ENCODE measurements at regions not wholly inside any gene's neighbourhood (a gene's known extent, or its start where the extent isn't known, plus 50 kb on each side); places are given as distances from the start of the nearest gene placed in this dataset.

DNA sequence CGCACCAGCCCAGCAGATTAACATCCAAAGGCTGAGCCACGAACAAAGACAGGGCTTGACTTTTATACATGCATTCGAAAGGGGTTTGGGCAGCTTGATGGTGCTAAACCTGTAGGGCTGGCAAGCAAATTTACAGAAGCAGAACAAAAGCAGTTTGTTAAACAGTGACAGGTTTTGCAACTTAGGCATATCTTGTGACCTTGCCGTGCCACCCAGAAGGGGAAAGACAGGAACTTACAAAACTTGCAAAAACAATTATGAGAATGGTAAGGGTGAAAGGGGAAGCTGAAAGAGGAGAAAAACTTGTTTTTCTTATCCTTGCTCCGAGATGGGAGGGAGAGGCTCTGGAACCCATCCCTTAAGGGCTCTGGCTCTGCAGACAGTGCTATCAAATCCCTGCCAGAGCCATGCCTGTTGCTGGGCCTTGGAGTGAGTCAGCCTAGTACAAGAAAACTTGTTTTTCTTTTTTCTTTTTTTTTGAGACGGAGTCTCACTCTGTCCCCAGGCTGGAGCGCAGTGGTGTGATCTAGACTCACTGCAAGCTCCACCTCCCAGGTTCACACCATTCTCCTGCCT lies 1325.2 kb upstream of the PRR20A start:
- Histone ChIP-seq H3K4me3 (no peak overlapping the region), H3K9me3 (no peaks in the 10 kb centered on the region), H3K36me3 (no peaks in the 10 kb centered on the region), H3K27ac (no peak overlapping the region), H3K4me1 (no peaks in the 10 kb centered on the region), H3K27me3 (no peaks in the 10 kb centered on the region)
- intact Hi-C loops (cut with DNase I), result no loop called here
- no peak for TF ChIP-seq EP300 (IDR thresholded peaks at IDR 0.05)
- TF ChIP-seq POLR2A (IDR thresholded peaks at IDR 0.05), result no peak
- no peak for TF ChIP-seq POLR2AphosphoS5 (IDR thresholded peaks at IDR 0.05)
- TF ChIP-seq CTCF (IDR thresholded peaks at IDR 0.05), result no peak
- DNase-seq, result no peak
- WGBS, 2 donors, result 72 to 74% methylated on average over 7 of the region's 7 CpGs

GRCh38 chr13:55816976-55817601 lies 1323.6 kb upstream of the PRR20A start:
- Histone ChIP-seq H3K4me3 (no peak overlapping the region), H3K9me3 (no peaks in the 10 kb centered on the region), H3K27ac (no peak overlapping the region), H3K27me3 (no peaks in the 10 kb centered on the region), H3K4me1 (no peaks in the 10 kb centered on the region), H3K36me3 (no peaks in the 10 kb centered on the region)
- TF ChIP-seq POLR2A (IDR thresholded peaks at IDR 0.05), result no peak
- no peak for TF ChIP-seq CTCF (IDR thresholded peaks at IDR 0.05)
- no peak for TF ChIP-seq EP300 (IDR thresholded peaks at IDR 0.05)
- no peak for TF ChIP-seq POLR2AphosphoS5 (IDR thresholded peaks at IDR 0.05)
- 35 to 76% methylated on average over 1 of the region's 1 CpG for WGBS, 2 donors
- no peak for DNase-seq
- intact Hi-C loops (cut with DNase I), result no loop called here

DNA sequence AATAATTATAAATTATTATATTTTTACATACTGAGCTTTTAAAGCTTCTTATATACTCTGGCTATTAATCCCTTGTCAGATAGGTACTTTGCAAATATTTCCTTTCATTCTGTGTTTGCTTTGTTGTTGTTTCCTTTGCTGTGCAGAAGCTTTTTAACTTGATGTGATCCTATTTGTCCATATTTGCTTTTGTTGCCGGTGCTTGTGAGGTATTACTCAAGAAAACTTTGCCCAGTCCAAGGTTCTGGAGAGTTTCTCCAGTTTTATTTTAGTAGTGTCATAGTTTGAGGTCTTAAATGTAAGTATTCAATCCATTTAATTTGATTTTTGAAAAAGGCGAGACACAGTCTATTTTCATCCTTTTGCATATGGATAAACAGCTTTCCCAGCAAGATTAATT lies 1319.9 kb upstream of the PRR20A start:
- Histone ChIP-seq H3K36me3 (no peaks in the 10 kb centered on the region), H3K4me1 (no peaks in the 10 kb centered on the region), H3K27me3 (no peaks in the 10 kb centered on the region), H3K27ac (no peak overlapping the region), H3K9me3 (no peaks in the 10 kb centered on the region), H3K4me3 (no peak overlapping the region)
- no peak for DNase-seq
- intact Hi-C loops (cut with DNase I), result no loop called here
- no peak for TF ChIP-seq POLR2A (IDR thresholded peaks at IDR 0.05)
- no peak for TF ChIP-seq POLR2AphosphoS5 (IDR thresholded peaks at IDR 0.05)
- no peak for TF ChIP-seq EP300 (IDR thresholded peaks at IDR 0.05)
- TF ChIP-seq CTCF (IDR thresholded peaks at IDR 0.05), result no peak
- 66 to 78% methylated on average over 2 of the region's 2 CpGs for WGBS, 2 donors

DNA sequence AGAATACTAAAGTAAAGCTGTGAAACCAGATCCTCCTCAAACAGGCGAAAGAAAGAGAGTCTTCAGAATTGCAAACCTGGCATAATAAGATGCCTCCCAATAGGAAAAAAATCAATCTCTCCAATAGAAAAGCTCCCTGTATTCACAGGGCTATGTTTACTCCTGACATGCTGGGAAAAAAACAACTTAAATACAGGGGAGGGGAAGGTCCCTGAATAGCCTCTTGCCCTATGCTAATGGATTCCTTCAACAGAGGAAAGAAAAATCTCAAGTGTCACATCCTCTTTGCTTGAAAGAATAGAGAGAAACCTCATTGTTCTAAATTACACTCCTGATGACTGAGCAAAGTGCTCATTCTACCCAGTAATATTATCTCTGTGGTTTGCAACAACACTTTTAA lies 1271.1 kb upstream of the PRR20A start:
- H3K4me1 ChIP-seq, result no peaks in the 10 kb centered on the region
- DNase-seq, result no peak
- 77 to 78% methylated on average over 1 of the region's 1 CpG for WGBS, 2 donors
- no peaks in the 10 kb centered on the region for H3K27me3 ChIP-seq
- H3K36me3 ChIP-seq, result no peaks in the 10 kb centered on the region
- peaks cover 0 to 18% (median 4%) of the 10 kb centered on the region in 4 donors for H3K9me3 ChIP-seq
- TF ChIP-seq POLR2AphosphoS5 (IDR thresholded peaks at IDR 0.05) (no peak), EP300 (IDR thresholded peaks at IDR 0.05) (no peak), CTCF (IDR thresholded peaks at IDR 0.05) (no peak), POLR2A (IDR thresholded peaks at IDR 0.05) (no peak)
- no peak overlapping the region for H3K27ac ChIP-seq
- intact Hi-C loops (cut with DNase I), result no loop called here
- H3K4me3 ChIP-seq, result no peak overlapping the region

DNA sequence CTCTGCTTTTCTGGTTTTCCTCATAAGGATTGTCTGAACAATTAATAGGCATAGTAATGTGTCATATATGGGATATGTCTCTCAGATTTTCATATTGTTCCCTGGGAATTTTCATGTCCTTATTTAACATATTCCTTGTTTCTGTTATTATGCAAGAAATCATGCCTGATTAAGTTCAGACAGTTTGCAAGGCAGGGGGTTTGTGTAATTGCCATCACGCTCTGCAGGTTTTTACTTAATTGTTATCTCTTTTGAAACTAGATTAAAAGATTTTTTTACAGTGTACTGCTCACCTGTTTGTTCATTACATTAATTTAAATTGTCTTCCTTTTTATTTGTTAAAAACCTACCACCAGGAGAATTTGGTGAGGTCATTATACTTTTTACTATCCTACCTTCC lies 1253.2 kb upstream of the PRR20A start:
- no peaks in the 10 kb centered on the region for H3K27me3 ChIP-seq
- H3K36me3 ChIP-seq, result no peaks in the 10 kb centered on the region
- H3K4me1 ChIP-seq, result no peaks in the 10 kb centered on the region
- DNase-seq, result no peak
- intact Hi-C loops (cut with DNase I), result no loop called here
- H3K9me3 ChIP-seq, result no peaks in the 10 kb centered on the region
- whole genome bisulfite sequencing, 2 donors, result 77 to 90% methylated on average over 1 of the region's 1 CpG
- no peak overlapping the region for H3K4me3 ChIP-seq
- TF ChIP-seq CTCF (IDR thresholded peaks at IDR 0.05), result no peak
- TF ChIP-seq EP300 (IDR thresholded peaks at IDR 0.05), result no peak
- no peak for TF ChIP-seq POLR2A (IDR thresholded peaks at IDR 0.05)
- no peak for TF ChIP-seq POLR2AphosphoS5 (IDR thresholded peaks at IDR 0.05)
- no peak overlapping the region for H3K27ac ChIP-seq

All from sigmoid colon (tissue), 6 donors.